Muscle of back (tissue), 3 donors: ENCODE measurements at regions not wholly inside any gene's neighbourhood (a gene's known extent, or its start where the extent isn't known, plus 50 kb on each side); places are given as distances from the start of the nearest gene placed in this dataset.
A peak's percentile ranks its signal among the peaks of the same experiment; 100 is the strongest.
"Not testable (repeated sequence)": the region's sequence is repeated elsewhere in the genome, so short reads cannot be mapped to it uniquely, and the experiment has no call there.

Source experiments
- DNase-seq, 3 donors: peaks; one replicate each; pipeline versions ENCODE4 v3.0.0 to v3.0.0-alpha.2; 2013

DNA sequence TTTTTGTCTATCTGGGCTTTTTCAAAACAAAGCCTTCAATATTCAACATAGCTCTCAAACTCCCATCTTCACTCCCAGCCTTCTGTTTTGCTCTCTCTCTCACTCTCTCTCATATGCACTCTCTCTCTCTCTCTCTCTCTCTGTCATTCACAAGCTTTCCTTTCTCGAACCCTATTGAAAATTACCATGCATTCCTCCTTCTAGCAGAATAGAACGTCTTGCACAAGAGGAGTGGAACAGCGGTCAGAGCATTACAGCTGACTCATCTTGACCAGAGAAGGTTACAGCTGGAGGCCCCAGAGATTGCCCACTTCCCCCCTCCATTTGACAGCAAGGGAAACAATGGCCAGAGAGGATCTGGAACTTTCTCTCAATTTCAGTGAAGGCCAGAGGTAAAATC, 51.0 kb upstream of the LIFR start:
- DNase-seq = peak in 1 of 3 donors; percentile 29

DNA sequence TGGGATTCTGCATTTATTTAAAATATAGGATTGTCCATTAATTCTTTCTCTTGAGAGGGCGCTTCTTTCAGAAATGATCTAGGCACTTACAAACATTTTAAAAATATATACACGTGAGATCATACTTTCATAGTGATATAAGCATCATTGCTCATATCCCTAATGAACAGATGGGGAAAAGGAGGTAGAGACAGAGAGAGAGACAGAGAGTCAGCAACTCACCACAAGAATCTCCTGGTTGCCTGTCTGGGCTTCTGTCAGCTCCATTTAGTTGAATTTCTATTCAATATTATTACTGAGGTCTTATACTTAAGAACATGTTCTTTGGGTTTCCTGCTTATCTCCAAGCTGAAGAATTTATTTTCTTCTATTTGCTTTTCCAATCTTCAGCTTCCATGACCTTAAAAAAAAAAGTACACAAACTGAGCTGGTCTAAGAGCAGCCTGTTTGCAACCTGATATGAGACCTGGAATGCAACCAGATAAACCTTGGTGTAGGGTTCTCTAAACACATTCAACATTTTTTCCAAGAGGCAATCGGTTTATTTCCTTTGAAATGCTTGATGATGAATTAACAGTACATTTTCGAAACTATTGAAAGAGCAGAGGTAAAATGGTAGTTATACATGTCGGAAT, 51.6 kb upstream of the LIFR start:
- no peak for DNase-seq

DNA sequence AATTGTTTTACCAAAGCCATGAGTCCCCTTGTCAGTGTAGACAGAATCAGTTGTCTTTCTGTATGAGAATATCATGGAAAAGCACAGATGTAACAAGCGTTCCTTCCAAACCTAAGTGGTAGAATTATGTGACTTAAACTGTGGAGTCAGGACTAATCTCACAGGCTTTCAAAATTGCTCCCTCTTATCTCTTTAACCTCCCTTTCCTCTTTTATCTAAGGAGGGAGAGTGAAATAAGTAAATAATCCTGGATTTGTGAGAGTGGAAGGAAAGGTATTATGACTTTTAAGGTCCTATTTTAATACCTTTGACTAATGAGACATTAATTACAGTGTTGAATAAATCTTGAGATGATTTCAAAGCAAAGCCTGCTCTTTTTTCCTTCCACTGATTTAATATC, 52.4 kb upstream of the LIFR start:
- DNase-seq = no peak

DNA sequence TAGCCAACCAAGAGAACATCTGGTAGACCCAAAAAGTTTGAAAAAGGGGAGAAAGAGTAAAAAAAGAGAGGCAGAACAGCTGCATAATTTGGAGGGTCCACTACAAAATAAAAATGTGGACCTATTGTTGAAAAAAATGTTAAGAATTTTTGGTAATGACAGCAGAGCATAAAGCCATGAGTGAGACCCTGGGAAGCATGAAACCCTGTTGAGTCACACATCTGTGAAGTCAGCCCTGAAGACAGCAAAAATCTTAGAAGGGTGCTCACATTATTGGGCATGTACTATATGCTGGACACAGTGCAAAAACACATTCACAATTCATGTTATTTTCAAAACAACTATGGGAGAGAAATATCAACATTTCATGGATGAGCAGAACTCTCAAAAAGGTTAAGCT, 56.4 kb upstream of the LIFR start:
- no peak for DNase-seq

DNA sequence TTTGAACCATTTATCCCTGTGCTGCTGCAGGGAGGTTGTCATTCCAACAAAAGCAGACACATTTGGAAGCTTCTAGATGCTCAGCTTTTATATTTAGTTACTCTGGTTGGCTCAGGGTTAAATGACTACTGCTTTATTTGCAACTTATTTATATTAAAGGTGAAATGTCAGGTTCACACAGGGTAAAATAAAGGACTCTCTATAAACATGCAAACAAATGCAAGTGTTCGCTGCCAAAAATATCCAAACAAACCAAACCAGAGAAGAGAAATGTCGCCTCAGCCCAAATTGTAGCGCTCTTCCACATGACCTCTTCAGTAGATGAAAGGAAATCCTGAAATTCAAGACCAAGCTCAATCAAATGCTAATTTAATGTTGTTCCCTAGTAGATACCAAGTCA, 57.0 kb upstream of the LIFR start:
- DNase-seq = no peak

DNA sequence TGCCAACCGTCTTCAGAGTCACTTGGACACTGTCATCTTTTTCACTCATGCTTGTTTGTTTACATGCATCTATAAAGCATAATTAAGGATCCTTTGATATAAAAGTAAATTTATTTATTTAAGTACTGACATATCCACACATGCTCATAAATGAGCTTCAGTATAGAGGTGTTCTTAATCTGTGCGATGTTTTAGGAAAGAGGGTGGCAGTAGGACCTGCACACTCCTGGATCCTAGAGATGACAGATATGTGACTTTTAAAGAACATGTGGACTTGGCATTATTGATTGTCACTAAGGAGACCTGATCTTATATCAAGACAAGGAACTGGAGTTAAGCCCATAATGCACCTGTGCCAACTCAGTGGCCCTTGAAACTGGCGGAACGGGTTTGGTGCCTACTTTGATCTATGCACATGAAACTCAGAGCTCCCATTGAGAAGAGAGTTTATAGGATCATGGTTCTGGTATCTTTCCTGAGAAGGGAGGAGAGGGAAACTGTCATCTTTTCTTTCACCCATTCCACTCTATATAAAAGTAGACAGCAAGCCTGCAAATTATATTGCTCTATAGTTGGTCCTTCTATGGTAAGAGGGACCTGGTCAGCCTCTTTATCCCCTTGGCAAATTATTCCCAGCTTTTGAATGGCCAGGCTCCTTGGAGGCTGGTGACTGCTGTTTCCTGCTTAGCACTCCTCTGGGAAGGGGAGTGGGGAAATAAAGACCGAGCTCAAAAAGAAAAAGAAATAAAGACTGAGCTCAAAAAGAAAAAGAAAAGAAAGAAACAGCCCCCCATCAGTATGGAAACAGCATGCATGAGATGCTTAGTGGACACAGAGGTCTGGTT, 57.8 kb upstream of the LIFR start:
- DNase-seq = no peak

DNA sequence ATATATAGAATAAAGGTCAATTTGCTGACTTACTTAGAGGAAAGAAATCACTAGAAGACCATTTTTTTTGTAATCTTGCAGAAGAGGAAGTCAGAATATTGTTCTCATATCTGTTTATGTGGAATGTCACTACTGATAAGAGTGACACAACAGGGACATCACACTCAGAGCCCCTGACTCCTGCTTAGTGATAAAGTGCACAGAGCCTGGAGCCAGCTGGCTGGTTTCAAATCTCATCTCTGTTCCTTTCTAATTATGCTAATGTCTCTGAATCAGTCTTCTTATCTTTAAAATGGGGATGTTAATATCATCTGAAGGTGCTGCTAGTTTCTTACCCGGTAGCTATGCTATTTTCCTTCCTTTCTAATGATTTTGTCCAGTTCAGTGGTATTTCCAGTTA, 58.6 kb upstream of the LIFR start:
- no peak for DNase-seq

DNA sequence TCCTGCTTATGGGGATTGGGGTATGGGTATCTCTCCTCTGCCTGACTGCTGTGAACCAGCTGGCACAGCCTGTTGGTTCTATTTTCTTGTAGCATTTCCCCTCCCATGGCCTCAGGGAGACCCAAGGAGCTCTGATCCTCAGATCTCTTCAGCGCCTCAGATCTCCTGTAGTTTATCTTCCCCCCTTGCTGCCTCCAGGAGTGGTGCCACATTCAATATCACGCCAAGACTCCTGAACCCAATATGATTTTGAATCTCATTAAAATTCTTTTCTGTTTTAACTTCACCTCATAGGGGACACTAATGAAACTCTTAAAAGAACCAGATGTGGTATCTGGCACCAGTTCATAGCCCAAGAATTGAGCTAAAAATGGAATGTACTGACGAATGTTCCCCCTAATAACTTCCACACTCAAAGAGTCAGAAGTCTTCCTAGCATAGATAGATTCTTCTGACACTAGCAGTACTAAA, 59.6 kb upstream of the LIFR start:
- DNase-seq = peak; percentile 33 to 83 (median 55)

DNA sequence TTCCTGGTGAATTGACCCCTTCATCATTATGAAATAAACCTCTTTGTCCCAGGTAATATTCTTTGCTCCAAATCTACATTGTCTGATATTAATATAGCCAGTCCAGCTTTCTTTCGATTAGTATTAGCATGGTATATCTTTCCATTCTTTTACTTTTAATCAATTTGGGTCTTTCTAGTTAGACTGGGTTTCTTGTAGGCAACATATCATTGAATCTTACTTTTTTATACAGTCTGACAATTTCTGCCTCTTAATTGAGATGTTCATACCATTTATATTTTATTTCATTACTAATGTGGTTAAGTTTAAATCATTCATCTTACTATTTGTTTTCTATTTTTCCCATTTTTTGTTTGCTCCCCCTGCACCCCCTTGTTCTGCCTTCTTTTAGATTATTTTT, 61.7 kb upstream of the LIFR start:
- no peak for DNase-seq

DNA sequence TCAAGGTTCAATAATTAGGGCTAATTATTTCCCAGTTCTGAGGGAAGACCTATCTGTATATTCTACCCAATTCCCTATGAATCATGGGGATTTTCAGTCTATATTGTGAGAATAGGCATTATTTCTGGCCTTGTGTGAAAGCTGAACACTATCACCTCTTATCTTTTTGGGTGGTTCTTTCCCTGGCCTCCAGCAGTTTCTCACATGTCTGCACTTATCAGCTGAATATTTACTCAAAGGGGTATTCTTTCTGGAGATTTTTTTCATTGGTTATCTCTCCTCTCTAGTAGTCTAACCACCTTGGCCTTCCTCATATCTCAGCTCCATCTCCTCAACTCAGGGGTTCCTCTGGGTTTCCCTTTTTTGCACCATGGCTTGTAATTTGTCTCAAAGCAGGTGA, 64.9 kb upstream of the LIFR start:
- DNase-seq = no peak

DNA sequence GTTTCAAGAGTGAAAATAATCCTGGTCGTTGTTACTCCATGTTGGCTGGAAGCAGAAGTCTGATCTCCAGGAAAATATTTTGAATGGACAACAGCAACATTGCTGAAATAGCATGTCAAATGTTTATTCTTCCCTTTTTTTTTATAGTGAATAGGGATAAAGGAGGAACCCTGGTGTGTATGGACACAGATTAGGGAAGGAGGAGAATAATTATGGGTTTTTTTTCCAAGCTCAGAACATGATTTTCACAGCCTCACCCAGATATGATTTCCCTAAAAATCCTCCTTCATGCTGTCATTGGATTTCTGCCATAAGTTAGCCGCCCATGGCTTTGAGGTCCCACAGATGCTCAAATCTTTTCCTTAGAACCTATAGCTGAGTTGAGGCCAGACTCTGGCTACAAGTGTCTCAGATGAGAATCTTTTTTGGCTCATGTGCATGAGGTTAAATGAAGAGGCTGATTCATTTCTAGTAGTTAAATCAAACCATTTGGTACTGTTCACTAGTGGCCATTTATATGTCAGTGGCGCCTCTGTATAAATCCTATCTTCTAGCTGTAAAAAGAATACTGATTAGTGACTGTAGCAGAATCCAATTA, 65.5 kb upstream of the LIFR start:
- DNase-seq = peak in 2 of 3 donors; percentile 11 to 43

DNA sequence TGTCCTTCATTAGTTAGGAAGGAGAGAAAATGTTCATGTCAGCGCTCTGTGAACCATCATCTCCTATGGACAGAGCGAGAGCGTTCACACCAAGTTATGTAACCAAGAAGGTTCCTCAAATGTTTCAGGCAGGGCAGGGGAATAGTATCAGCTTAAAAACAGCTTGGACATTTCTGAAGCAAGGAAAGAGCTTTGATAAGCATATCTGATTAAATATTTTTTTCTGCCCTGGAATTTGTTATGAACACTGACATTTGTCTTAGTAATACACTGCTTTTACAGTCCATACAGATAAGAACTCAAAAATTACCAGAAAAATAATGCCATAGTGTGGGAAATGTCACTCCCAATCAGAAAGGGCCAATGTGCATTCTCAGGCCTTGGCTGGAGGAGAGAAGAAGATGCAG, 66.3 kb upstream of the LIFR start:
- no peak for DNase-seq

DNA sequence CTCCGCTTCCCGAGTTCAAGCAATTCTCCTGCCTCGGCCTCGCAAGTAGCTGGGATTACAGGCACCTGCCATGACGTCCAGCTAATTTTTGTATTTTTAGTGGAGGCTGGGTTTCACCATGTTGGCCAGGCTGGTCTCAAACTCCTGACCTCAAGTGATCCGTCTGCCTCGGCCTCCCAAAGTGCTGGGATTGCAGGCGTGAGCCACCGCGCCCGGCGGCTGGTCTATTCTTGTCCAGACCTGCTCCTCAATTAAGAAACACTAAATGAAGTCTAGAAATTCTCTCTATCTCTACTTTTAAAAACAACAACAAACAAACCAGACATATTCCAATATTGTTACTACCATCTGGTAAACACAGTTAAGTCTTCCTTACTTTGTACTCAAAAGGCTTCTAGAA, 68.1 kb upstream of the LIFR start:
- DNase-seq = not testable (repeated sequence)

DNA sequence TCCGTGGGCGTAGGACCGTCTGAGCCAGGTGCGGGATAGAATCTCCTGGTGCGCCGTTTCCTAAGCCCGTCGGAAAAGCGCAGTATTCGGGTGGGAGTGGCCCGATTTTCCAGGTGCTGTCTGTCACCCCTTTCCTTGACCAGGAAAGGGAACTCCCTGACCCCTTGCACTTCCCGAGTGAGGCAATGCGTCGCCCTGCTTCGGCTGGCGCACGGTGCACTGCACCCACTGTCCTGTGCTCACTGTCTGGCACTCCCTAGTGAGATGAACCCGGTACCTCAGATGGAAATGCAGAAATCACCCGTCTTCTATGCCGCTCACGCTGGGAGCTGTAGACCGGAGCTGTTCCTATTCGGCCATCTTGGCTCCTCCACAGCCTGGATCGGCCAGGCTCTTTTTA, 74.9 kb upstream of the LIFR start:
- not testable (repeated sequence) for DNase-seq

DNA sequence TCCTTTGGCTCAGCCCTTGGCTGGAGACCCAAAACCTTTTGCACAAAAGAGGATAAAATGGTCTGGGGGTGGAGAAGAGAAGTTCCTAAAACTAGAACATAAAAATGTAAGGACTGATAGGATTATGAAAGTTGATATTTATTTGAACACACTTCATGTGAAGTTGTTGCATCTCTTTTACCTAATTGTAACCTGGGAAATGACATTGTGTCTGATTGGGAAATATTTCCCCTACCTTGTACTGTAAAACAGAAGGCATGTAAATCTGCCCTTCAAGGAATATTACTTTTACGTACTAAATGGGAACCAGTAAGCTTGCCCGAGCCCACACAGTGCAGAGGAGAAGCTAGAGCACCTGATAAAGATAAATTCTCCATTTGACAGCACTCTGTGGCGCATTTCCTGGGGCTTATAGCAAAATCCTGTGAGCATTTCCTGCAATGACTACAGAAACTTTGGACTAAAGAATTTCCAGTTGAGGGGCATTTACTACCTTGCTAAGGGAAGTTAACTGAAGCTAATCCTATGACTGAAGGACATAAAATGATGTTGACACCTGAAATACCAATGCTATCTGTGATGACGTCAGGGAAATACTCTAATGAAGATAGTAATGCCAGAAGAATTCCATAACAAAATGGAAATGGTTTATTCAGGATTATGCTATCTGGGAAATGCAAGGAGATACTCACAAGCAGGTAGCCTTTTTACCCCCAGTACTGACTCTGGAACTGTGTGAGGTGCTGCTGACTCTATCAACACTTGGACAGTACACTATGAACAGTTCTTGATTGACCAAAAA, 78.3 kb upstream of the LIFR start:
- DNase-seq = no peak

DNA sequence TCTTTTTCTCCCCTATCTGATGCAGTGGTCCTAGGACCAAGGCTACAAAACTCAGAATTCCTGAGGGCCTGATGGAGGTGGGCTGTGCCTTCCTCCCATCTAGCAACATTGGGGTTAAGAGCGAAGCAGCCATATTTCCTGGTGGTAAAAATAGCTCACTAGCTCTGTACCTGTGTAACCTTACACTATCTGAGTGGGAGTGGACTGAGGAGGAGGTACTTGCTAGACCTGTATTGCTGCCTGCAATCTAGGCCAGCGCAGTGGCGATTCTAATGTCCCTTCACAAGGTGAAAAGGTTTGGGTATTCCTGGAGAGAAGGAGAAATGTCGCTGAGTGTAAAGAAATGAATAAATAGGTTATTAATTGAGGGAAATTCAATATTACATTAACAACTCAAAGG, 80.2 kb upstream of the LIFR start:
- DNase-seq = no peak

DNA sequence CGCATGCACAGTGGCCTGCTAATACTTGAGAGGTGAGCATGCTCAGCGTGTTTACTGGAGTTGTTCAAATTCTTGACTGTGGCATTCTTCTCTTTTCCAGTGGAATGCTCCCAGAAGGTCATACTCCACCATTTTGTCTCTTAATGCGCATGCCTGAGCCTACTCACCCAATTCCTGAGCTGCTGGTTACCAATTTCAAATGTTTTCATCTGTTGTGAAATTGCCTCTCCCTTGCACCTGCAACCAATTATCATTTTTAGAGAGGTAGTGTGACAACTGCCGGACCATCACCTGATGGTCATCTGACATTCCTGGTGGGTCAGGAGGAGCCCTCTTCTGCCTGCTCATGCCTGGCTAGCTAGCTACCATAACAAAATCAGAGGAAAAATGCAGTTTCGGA, 82.2 kb upstream of the LIFR start:
- DNase-seq = no peak

DNA sequence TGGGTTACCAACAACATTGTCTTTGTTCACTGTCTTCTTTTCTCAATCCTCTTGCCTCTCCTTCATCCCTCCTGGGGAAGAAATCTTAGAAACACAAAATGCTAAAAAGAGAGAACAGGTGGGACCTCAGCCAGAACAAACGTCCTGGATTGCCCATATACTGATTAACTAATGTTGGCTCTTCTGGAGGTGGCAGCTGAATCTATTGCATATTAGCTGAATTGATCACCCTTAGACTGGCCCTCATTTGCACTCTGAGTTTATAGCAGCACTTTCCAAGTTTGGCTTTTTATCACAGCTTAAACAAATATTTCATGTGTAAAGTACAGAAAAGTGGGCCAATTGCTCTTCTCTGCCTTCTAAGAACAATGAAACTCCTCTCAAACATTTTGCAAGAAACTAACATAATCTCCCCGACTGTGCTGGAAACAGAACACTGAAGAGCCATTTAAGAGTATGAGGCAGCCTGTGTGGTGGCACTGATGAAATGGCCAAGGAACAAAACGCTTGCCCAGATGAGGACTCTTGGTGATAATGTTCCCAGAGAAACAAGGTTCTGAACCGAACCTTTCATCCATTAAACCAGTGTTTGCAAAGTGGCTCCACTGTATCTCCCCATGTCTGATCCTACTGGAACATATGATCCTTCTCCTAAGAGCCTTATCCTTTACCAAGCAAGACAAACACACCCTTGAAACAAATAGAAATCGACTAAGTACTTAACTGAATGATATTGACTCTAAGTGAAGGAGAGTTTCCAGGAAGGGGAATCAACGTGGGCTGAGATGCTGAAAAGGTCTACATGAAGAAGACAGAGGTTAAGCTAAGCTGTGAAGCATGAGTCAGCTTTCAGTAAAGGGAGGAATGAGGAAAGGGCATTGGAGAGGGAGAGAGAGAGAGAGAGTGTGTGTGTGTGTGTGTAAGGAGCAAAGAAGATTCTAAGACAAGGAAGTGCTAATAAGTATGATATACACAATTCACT, 83.2 kb upstream of the LIFR start:
- no peak for DNase-seq

DNA sequence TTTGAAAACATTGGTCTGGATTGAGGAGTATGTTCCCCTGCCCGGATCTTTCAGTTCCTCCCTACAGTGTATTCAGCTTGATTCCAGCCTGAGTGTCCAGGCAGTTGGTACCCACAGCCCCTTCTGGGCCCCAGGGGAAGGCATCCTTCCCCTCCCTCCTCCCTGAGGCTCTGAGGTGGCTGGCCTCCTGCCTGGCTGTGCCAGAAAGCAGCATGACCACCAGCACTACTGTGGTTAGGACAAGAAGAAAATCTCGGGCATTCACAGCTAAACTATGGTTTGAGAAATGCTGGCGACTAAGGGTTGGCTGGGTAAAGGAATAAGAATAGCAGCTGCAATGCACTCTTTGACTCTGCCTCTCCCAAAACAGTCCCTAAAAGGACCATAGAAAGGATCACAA, 84.6 kb upstream of the LIFR start:
- no peak for DNase-seq

DNA sequence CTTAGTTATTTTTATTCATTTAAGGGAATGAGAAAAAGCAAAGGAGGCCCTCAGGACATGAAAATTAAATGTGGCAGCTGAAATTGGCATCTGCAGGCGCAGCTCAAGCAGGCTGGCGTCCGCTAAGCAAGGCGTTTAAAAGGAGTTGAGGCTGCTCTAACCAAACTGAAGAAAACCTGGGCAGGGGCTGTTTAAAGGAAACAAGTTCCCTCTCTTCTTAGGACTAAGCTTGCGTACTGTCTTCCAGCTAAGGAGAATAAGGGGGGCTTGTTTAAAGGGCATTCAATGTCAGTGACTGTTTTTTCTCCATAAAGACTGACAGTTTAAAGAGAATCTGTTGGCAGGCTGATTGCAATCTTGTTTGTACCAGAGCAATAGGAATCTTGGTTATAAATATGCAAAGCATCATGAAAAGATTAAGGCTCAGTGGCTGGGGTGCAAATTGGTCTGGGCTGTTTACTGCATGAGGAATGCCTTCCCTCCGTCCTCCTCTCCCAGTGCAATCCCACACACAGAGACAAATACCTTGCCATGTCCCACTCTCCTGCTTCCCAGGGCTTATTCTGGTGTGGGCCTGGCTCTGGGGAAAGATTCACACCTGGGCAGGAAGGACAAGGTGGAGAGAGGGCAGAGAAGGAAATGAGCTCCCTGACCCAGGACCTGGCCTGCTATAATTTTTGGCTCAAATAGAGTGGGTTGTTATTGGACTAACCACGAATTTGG, 85.9 kb upstream of the LIFR start:
- DNase-seq = no peak
